IMR-90 (cell line): ENCODE measurements at regions not wholly inside any gene's neighbourhood (a gene's known extent, or its start where the extent isn't known, plus 50 kb on each side); places are given as distances from the start of the nearest gene placed in this dataset.

Source experiments
- ATAC-seq: fragments of 200-7000 bp; cut with Tn5 transposase; 2 replicates; pipeline ENCODE4 v1.9.1; 2020; ENCODE audit warnings: low read depth, mild to moderate bottlenecking, moderate library complexity
- BruUV-seq: library from RNA; stranded (reverse); fragments of 400-500 nt; replicated peaks from 2 replicates; lab custom pipeline; 2021; lab: Mats Ljungman, UMichigan
- CTCF ChIA-PET: fragments of 300-600 bp; formaldehyde crosslinking; extraction: SDS; loops from one replicate; lab custom pipeline; 2021; ENCODE audit warnings: antibody characterized with exemption; lab: Yijun Ruan, JAX
- POLR2A ChIA-PET: fragments of 300-600 bp; sonication (Branson Sonifier 250); formaldehyde crosslinking; loops from one replicate; lab custom pipeline; 2022; ENCODE audit warnings: antibody characterized with exemption; ENCODE audit not compliant: unreplicated experiment; lab: Charles Lee
- DNase-seq: peaks from one replicate; pipeline ENCODE4 v3.0.0; 2013
- H2AFZ ChIP-seq: replicated peaks from 2 replicates; pipeline ENCODE3; 2013; ENCODE audit warnings: low read length, mild to moderate bottlenecking; ENCODE audit not compliant: poor library complexity
- H2AK5ac ChIP-seq: 2 replicates; pipeline ENCODE4 v1.6.1; 2013; ENCODE audit warnings: low read depth, low read length, inconsistent platforms
- H2AK9ac ChIP-seq: replicated peaks from 2 replicates; pipeline ENCODE3; 2013; ENCODE audit warnings: mild to moderate bottlenecking, low read depth, low read length, moderate library complexity; ENCODE audit not compliant: poor library complexity
- H2BK120ac ChIP-seq: 2 replicates; pipeline ENCODE4 v1.6.1; 2013; ENCODE audit warnings: low read depth, low read length, inconsistent platforms
- H2BK15ac ChIP-seq: 3 replicates; pipeline ENCODE4 v1.6.1; 2013; ENCODE audit warnings: low read depth, low read length, inconsistent platforms
- H2BK20ac ChIP-seq: 2 replicates; pipeline ENCODE4 v1.6.1; 2013; ENCODE audit warnings: low read depth, mild to moderate bottlenecking, inconsistent platforms, low read length, moderate library complexity
- H2BK5ac ChIP-seq: 2 replicates; pipeline ENCODE4 v1.6.1; 2013; ENCODE audit warnings: mild to moderate bottlenecking, low read depth, low read length, inconsistent platforms; ENCODE audit not compliant: poor library complexity, severe bottlenecking
- H3K14ac ChIP-seq: replicated peaks from 2 replicates; pipeline ENCODE4 v1.6.1; 2013; ENCODE audit warnings: low read depth, low read length, inconsistent platforms
- H3K18ac ChIP-seq: 2 replicates; pipeline ENCODE4 v1.6.1; 2013; ENCODE audit warnings: low read depth, low read length, control low read depth
- H3K23ac ChIP-seq: 2 replicates; pipeline ENCODE4 v1.6.1; 2013; ENCODE audit warnings: low read depth, low read length, inconsistent platforms
- H3K27ac ChIP-seq: 2 replicates; pipeline ENCODE4 v1.5.1; 2013; ENCODE audit warnings: mild to moderate bottlenecking, control low read depth, low read length; ENCODE audit not compliant: insufficient read depth
- H3K27me3 ChIP-seq: 2 replicates; pipeline ENCODE4 v1.6.1; 2013; ENCODE audit warnings: low read length; ENCODE audit not compliant: control insufficient read depth, insufficient read depth
- H3K36me3 ChIP-seq: 2 replicates; pipeline ENCODE4 v1.6.1; 2013; ENCODE audit warnings: low read length, mixed read lengths; ENCODE audit not compliant: control insufficient read depth, insufficient read depth
- H3K4ac ChIP-seq: 2 replicates; pipeline ENCODE4 v1.6.1; 2013; ENCODE audit warnings: low read depth, low read length, inconsistent platforms
- H3K4me1 ChIP-seq: 2 replicates; pipeline ENCODE4 v1.6.1; 2013; ENCODE audit warnings: low read length, mixed read lengths; ENCODE audit not compliant: control insufficient read depth, insufficient read depth
- H3K4me2 ChIP-seq: 2 replicates; pipeline ENCODE4 v1.6.1; 2013; ENCODE audit warnings: low read depth, mild to moderate bottlenecking, control low read depth, low read length, moderate library complexity
- H3K4me3 ChIP-seq: 2 replicates; pipeline ENCODE4 v1.5.1; 2013; ENCODE audit warnings: low read depth, mild to moderate bottlenecking, control low read depth, low read length, moderate library complexity; ENCODE audit not compliant: insufficient read depth
- H3K56ac ChIP-seq: 2 replicates; pipeline ENCODE4 v1.6.1; 2013; ENCODE audit warnings: low read length, inconsistent platforms; ENCODE audit not compliant: insufficient read depth; ENCODE audit errors: extremely low read depth
- H3K79me1 ChIP-seq, 2 experiments: 2 replicates each; pipeline ENCODE4 v1.6.1; 2013; ENCODE audit warnings: low read length in 2 of 2, inconsistent platforms in 1 of 2, low read depth in 1 of 2
- H3K9ac ChIP-seq: 2 replicates; pipeline ENCODE4 v1.6.1; 2013; ENCODE audit warnings: low read depth, low read length, control low read depth
- H3K9me1 ChIP-seq: 2 replicates; pipeline ENCODE4 v1.6.1; 2013; ENCODE audit warnings: low read length, inconsistent platforms; ENCODE audit not compliant: insufficient read depth
- H3K9me3 ChIP-seq: 2 replicates; pipeline ENCODE4 v1.6.1; 2013; ENCODE audit warnings: low read length; ENCODE audit not compliant: control insufficient read depth, insufficient read depth
- H4K20me1 ChIP-seq: 2 replicates; pipeline ENCODE4 v1.6.1; 2013; ENCODE audit warnings: low read length, inconsistent platforms; ENCODE audit not compliant: insufficient read depth
- H4K5ac ChIP-seq: 2 replicates; pipeline ENCODE4 v1.6.1; 2013; ENCODE audit warnings: mild to moderate bottlenecking, low read depth, low read length, control low read depth
- H4K8ac ChIP-seq, 2 experiments: 2 replicates each; pipeline ENCODE4 v1.6.1; 2013; ENCODE audit warnings: low read depth in 2 of 2, low read length in 2 of 2, control low read depth in 1 of 2, inconsistent platforms in 1 of 2
- H4K91ac ChIP-seq: 2 replicates; pipeline ENCODE4 v1.6.1; 2013; ENCODE audit warnings: low read depth, low read length, inconsistent platforms; ENCODE audit not compliant: insufficient read depth
- CEBPB ChIP-seq: IDR thresholded peaks from 2 replicates; pipeline ENCODE4 v1.6.1; 2012; ENCODE audit warnings: low read depth, low read length, improper control_type of control experiment
- CHD1 ChIP-seq: IDR thresholded peaks from 2 replicates; pipeline ENCODE4 v1.6.1; 2012; ENCODE audit warnings: low read depth, low read length, improper control_type of control experiment
- CTCF ChIP-seq: conservative IDR thresholded peaks from 2 replicates; pipeline ENCODE4 v1.5.1; 2012; ENCODE audit warnings: mild to moderate bottlenecking, low read depth, low read length, improper control_type of control experiment
- ELK1 ChIP-seq: fragments of 150-350 bp; IDR thresholded peaks from 2 replicates; pipeline ENCODE4 v1.6.1; 2016; ENCODE audit warnings: low read depth, mild to moderate bottlenecking, low read length, moderate library complexity, borderline replicate concordance
- FOS ChIP-seq: fragments of 150-350 bp; IDR thresholded peaks from 2 replicates; pipeline ENCODE4 v1.6.1; 2016; ENCODE audit warnings: low read depth, low read length
- MAFK ChIP-seq: IDR thresholded peaks from 2 replicates; pipeline ENCODE4 v1.6.1; 2012; ENCODE audit warnings: low read depth, low read length, improper control_type of control experiment
- MAZ ChIP-seq: IDR thresholded peaks from 2 replicates; pipeline ENCODE4 v1.6.1; 2012; ENCODE audit warnings: low read depth, mild to moderate bottlenecking, low read length, improper control_type of control experiment, moderate library complexity, borderline replicate concordance
- MXI1 ChIP-seq: IDR thresholded peaks from 2 replicates; pipeline ENCODE4 v1.6.1; 2012; ENCODE audit warnings: low read depth, mild to moderate bottlenecking, low read length, moderate library complexity, borderline replicate concordance
- NFE2L2 ChIP-seq: fragments of 150-350 bp; IDR thresholded peaks from 2 replicates; pipeline ENCODE4 v1.6.1; 2016; ENCODE audit warnings: low read depth, mild to moderate bottlenecking, low read length
- POLR2A ChIP-seq: IDR thresholded peaks from 2 replicates; pipeline ENCODE4 v1.6.1; 2012; ENCODE audit warnings: mild to moderate bottlenecking, low read depth, low read length
- RAD21 ChIP-seq: IDR thresholded peaks from 2 replicates; pipeline ENCODE4 v1.6.1; 2012; ENCODE audit warnings: low read length, improper control_type of control experiment
- RCOR1 ChIP-seq: IDR thresholded peaks from 2 replicates; pipeline ENCODE4 v1.6.1; 2012; ENCODE audit warnings: mild to moderate bottlenecking, low read length, improper control_type of control experiment; ENCODE audit not compliant: insufficient replicate concordance
- RFX5 ChIP-seq: IDR thresholded peaks from 2 replicates; pipeline ENCODE4 v1.8.0; 2012; ENCODE audit warnings: low read depth, mild to moderate bottlenecking, low read length, moderate library complexity
- USF2 ChIP-seq: fragments of 150-350 bp; IDR thresholded peaks from 2 replicates; pipeline ENCODE4 v1.6.1; 2017; ENCODE audit warnings: mild to moderate bottlenecking, antibody characterized with exemption, low read length, low read depth
- WGBS, 2 experiments: methylation state at CpG; one replicate each; pipeline versions ENCODE4 v1.1.5 to v1.1.7; 2013; ENCODE audit warnings: missing lambda C conversion rate in 2 of 2; ENCODE audit not compliant: insufficient read length in 1 of 2; ENCODE audit errors: extremely low coverage in 2 of 2; 5-methylcytosine and 5-hydroxymethylcytosine counted together
- dilution Hi-C: fragments of 300-500 bp; cut with HindIII; formaldehyde crosslinking; loops from one replicate; pipeline ENCODE4 v1.14.3; 2018; ENCODE audit warnings: low sequenced_read_pairs; ENCODE audit not compliant: unreplicated experiment
- in situ Hi-C: fragments of 300-500 bp; cut with MboI; formaldehyde crosslinking; loops from 3 replicates; pipeline ENCODE4 v1.14.3; 2019; ENCODE audit warnings: low sequenced_read_pairs, inconsistent platforms, mixed read lengths
- intact Hi-C: fragments of 100-400 bp; cut with micrococcal nuclease; formaldehyde crosslinking; loops from 2 replicates; pipeline ENCODE4 v1.10.0; 2022

GRCh38 chr6:33925936-33926335 lies 122.1 kb upstream of the MLN start:
- CTCF ChIA-PET = no interaction called here
- Histone ChIP-seq H3K36me3 (no peaks in the 10 kb centered on the region), H3K4me3 (no peak overlapping the region), H2AK5ac (no peak overlapping the region), H3K27me3 (peaks cover 22% of the 10 kb centered on the region), H3K4me1 (no peaks in the 10 kb centered on the region), H3K79me1 (no peaks in the 10 kb centered on the region), H2AK9ac (no peak overlapping the region), H4K91ac (no peak overlapping the region), H3K4ac (no peak overlapping the region), H2AFZ (no peak overlapping the region), H2BK20ac (no peak overlapping the region), H3K23ac (no peak overlapping the region), H2BK120ac (no peak overlapping the region), H3K4me2 (no peak overlapping the region), H3K56ac (no peak overlapping the region), H3K18ac (no peak overlapping the region), H2BK15ac (no peak overlapping the region), H3K9me3 (no peaks in the 10 kb centered on the region), H4K8ac (no peak overlapping the region), H4K20me1 (no peaks in the 10 kb centered on the region), H3K9ac (no peak overlapping the region), H3K9me1 (no peaks in the 10 kb centered on the region), H3K14ac (no peak overlapping the region), H3K27ac (no peak overlapping the region), H4K5ac (no peak overlapping the region), H2BK5ac (no peak overlapping the region)
- 76% methylated on average over 2 of the region's 8 CpGs; no CpG with 5 or more reads in 1 of the 2 experiments for WGBS, 2 experiments
- in situ Hi-C loops = no loop called here
- dilution Hi-C loops = no loop called here
- ATAC-seq = no peak
- POLR2A ChIA-PET = no interaction called here
- intact Hi-C loops = no loop called here
- no TSS peak for BruUV-seq
- DNase-seq = no peak
- TF ChIP-seq RCOR1 (no peak), ELK1 (no peak), CTCF (no peak), RFX5 (no peak), CHD1 (no peak), MAFK (no peak), RAD21 (no peak), USF2 (no peak), FOS (no peak), MXI1 (no peak), NFE2L2 (no peak), MAZ (no peak), POLR2A (no peak), CEBPB (no peak)
